Lower lobe of right lung (tissue), 2 donors: ENCODE measurements at regions not wholly inside any gene's neighbourhood (a gene's known extent, or its start where the extent isn't known, plus 50 kb on each side); places are given as distances from the start of the nearest gene placed in this dataset.

Experiments used
- ATAC-seq, 2 donors: fragments of 200-7000 bp; cut with Tn5 transposase; one replicate each; pipeline ENCODE4 v1.9.1; 2020 to 2022; ENCODE audit warnings: mild to moderate bottlenecking in 2 of 2, moderate library complexity in 2 of 2
- DNase-seq: peaks from one replicate; pipeline ENCODE4 v3.0.0-alpha.2; 2020
- H3K27ac ChIP-seq: fragments of 200-600 bp; one replicate; pipeline ENCODE4 v1.8.0; 2022
- H3K27me3 ChIP-seq: fragments of 200-600 bp; one replicate; pipeline ENCODE4 v1.8.0; 2022; ENCODE audit warnings: low read depth
- H3K36me3 ChIP-seq: fragments of 200-600 bp; one replicate; pipeline ENCODE4 v1.8.0; 2022; ENCODE audit warnings: mild to moderate bottlenecking
- H3K4me1 ChIP-seq: fragments of 200-600 bp; one replicate; pipeline ENCODE4 v1.8.0; 2022
- H3K4me3 ChIP-seq: fragments of 200-600 bp; one replicate; pipeline ENCODE4 v1.8.0; 2022; ENCODE audit warnings: mild to moderate bottlenecking
- H3K9me3 ChIP-seq: fragments of 200-600 bp; one replicate; pipeline ENCODE4 v1.8.0; 2022
- intact Hi-C: fragments of 100-400 bp; cut with DNase I; formaldehyde crosslinking; loops from one replicate; pipeline ENCODE4 v1.11.0; 2022
- TF ChIP-seq, protein P1 (sequence below): fragments of 200-600 bp; IDR thresholded peaks from one replicate; pipeline ENCODE4 v1.8.0; 2022; ENCODE audit warnings: antibody characterized with exemption, mild to moderate bottlenecking
- donor health status: DM: no; HTN: yes; CAD: no; lungs with severe emphysema.

DNA sequence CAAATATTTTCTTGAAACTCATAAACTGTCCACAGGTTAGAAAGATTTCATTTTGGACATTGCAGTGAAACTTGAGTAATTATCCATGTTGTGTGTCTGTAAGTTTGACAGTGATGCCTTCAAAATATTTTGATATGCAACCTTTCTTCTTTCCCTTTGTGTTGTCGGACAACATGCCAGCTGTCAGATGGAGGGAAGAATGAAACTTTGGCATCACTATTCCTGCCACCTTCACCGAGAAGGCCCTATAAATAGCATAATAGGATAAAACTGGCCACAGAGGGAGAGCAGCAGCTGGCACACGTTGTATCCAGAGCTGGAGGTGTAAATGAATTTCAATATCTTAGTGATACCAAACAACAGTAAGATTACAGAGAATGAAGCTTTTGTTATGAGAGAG is 436.7 kb upstream of the CFAP20DC start:
- DNase-seq (no peak), ATAC-seq (no peak)
- Histone ChIP-seq H3K4me1 (no peaks in the 10 kb centered on the region), H3K27me3 (no peaks in the 10 kb centered on the region), H3K36me3 (no peaks in the 10 kb centered on the region), H3K4me3 (no peak overlapping the region), H3K27ac (no peak overlapping the region), H3K9me3 (no peaks in the 10 kb centered on the region)
- intact Hi-C loops: no loop called here
- TF ChIP-seq, protein P1, sequence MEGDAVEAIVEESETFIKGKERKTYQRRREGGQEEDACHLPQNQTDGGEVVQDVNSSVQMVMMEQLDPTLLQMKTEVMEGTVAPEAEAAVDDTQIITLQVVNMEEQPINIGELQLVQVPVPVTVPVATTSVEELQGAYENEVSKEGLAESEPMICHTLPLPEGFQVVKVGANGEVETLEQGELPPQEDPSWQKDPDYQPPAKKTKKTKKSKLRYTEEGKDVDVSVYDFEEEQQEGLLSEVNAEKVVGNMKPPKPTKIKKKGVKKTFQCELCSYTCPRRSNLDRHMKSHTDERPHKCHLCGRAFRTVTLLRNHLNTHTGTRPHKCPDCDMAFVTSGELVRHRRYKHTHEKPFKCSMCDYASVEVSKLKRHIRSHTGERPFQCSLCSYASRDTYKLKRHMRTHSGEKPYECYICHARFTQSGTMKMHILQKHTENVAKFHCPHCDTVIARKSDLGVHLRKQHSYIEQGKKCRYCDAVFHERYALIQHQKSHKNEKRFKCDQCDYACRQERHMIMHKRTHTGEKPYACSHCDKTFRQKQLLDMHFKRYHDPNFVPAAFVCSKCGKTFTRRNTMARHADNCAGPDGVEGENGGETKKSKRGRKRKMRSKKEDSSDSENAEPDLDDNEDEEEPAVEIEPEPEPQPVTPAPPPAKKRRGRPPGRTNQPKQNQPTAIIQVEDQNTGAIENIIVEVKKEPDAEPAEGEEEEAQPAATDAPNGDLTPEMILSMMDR: no peak

DNA sequence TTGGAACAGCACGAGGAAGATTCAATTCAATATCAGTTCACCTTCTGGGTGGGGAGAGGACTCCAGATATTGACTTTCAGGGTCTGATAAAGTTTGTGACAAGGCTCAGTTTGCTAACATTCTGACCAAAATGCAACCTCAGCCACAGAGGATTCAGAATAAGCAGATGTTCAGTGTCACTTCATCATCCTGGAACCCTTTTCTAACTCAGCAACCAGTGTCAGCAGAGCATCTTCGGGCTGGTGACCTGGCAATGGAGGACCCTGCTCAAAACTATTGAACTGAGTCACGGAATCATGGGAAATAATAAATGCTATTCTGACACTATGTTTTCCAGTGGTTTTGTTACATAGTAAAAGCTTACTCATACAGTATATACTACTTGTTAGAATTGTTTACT is 433.4 kb upstream of the CFAP20DC start:
- no peak for ATAC-seq
- TF ChIP-seq, protein P1: no peak
- Histone ChIP-seq H3K27me3 (no peaks in the 10 kb centered on the region), H3K27ac (no peak overlapping the region), H3K4me3 (no peak overlapping the region), H3K36me3 (no peaks in the 10 kb centered on the region), H3K9me3 (no peaks in the 10 kb centered on the region), H3K4me1 (no peaks in the 10 kb centered on the region)
- no peak for DNase-seq
- intact Hi-C loops: no loop called here

DNA sequence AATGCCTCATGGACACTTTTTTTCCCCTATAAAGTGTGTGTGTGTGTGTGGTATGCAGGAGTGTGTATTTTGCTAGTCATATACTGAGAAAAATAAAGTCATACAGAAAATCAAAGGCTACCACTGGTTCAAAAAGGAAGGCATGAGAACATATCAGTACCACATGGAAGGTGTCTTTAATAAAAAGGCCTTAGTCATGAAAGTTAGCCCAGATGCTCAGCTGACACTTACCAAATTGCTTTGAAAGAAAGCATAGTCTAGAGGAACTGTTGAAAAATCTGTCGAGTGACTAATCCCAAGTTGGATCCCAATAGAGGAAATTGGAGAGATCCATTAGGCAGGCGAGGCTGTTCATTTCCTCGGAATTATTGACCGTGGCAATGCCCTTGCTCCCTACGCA is 432.9 kb upstream of the CFAP20DC start:
- Histone ChIP-seq H3K4me1 (no peaks in the 10 kb centered on the region), H3K36me3 (no peaks in the 10 kb centered on the region), H3K4me3 (no peak overlapping the region), H3K27ac (no peak overlapping the region), H3K27me3 (no peaks in the 10 kb centered on the region), H3K9me3 (no peaks in the 10 kb centered on the region)
- TF ChIP-seq, protein P1: no peak
- no peak for ATAC-seq
- DNase-seq: no peak
- intact Hi-C loops: no loop called here

DNA sequence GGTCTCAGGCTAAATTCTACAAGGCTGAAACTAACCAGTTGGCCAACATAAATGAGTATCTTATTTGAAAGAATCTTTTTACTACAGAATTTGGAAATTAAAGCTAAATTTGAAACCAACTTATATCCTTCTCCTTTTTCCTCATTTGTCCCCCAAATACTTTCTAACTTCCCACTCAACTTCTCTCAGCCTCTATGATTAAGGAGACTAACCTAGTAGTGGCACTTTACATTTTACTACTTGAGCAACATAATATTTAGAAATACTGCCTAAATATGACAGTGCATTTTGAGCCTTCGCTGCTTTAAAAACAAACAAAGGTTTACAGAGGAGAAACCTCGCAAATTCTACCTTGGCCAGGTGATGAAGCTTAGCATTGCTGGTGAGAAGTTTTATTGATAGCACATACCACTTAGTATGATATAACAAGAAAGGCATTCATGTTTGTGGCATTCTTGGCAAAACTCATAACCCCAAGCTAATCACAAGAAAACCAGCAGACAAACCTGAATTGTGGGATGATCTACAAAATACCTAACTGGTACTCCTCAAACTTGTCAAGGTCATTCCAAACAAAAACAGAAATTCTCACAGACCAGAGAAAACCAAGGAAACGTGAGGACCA is 432.1 kb upstream of the CFAP20DC start:
- Histone ChIP-seq H3K9me3 (no peaks in the 10 kb centered on the region), H3K4me3 (no peak overlapping the region), H3K36me3 (no peaks in the 10 kb centered on the region), H3K27ac (no peak overlapping the region), H3K4me1 (no peaks in the 10 kb centered on the region), H3K27me3 (no peaks in the 10 kb centered on the region)
- intact Hi-C loops: no loop called here
- ATAC-seq (no peak), DNase-seq (no peak)
- TF ChIP-seq, protein P1: no peak

DNA sequence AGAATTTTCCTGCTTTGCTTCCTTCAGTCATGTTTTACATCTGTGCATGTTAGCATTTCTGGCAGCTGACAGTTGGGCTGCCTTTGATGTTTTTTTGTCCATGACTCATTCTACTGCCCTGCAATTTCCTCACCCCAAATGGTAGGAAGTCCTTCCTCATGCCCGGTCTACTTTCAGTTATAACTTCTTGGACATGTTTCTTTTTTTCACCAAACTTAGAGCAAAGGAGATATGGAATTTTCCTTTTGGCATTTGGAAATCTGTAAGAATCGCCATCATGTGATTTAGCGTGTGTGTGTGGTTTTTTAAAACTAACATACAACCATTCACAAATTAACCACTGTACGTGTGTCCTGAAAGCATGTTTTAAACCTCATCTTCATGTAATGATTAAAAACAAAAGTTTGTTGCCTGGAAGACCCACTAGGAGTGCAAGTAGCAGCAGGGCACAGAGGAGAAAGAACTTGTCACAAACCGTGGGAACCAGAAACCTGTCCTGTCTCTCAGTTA is 430.7 kb upstream of the CFAP20DC start:
- Histone ChIP-seq H3K9me3 (no peaks in the 10 kb centered on the region), H3K36me3 (no peaks in the 10 kb centered on the region), H3K4me3 (no peak overlapping the region), H3K4me1 (no peaks in the 10 kb centered on the region), H3K27me3 (no peaks in the 10 kb centered on the region), H3K27ac (no peak overlapping the region)
- intact Hi-C loops: no loop called here
- no peak for ATAC-seq
- no peak for DNase-seq
- TF ChIP-seq, protein P1: no peak
